ENCODE measurements at regions not wholly inside any gene's neighbourhood (a gene's known extent, or its start where the extent isn't known, plus 50 kb on each side); places are given as distances from the start of the nearest gene placed in this dataset.

GRCh38 chr1:8201331-8201861 lies 116.5 kb upstream of the SLC45A1 start:
- CTCF ChIA-PET: interaction anchor here (1.1 to 2.9 kb wide), 3 partner anchors 9 to 34 kb away, joined by 3 to 13 read pairs (median 3); no protein-coding TSS in a partner anchor
- TF ChIP-seq CTCF (IDR thresholded peaks at IDR 0.05; ENCODE audit: control extremely low read depth, extremely low read depth, low read depth, missing control alignments): no peak
- POLR2A ChIA-PET: no interaction called here
- no peak for DNase-seq (ENCODE audit: extremely low spot score)

- CTCF ChIA-PET: interaction anchor here (1.5 to 2.9 kb wide), 2 partner anchors 10 to 11 kb away, joined by 3 to 13 read pairs; no protein-coding TSS in a partner anchor
- TF ChIP-seq CTCF (IDR thresholded peaks at IDR 0.05; ENCODE audit: control extremely low read depth, extremely low read depth, low read depth, missing control alignments): no peak
- POLR2A ChIA-PET: no interaction called here
- no peak for DNase-seq (ENCODE audit: extremely low spot score)
These were observed 117.4 kb upstream of the SLC45A1 start for GRCh38 chr1:8200317-8201115.

GRCh38 chr1:8198522-8198921 lies 119.4 kb upstream of the SLC45A1 start:
- ChIA-PET POLR2A (no interaction called here), CTCF (interaction anchor here (1.6 kb wide), 1 partner anchor 52 kb away, joined by 3 read pairs; no protein-coding TSS in a partner anchor)
- no peak for TF ChIP-seq CTCF (IDR thresholded peaks at IDR 0.05; ENCODE audit: control extremely low read depth, extremely low read depth, low read depth, missing control alignments)
- no peak for DNase-seq (ENCODE audit: extremely low spot score)

- POLR2A ChIA-PET: no interaction called here
- CTCF ChIA-PET: interaction anchor here (1.6 kb wide), 1 partner anchor 53 kb away, joined by 3 read pairs; no protein-coding TSS in a partner anchor
- no peak for DNase-seq (ENCODE audit: extremely low spot score)
- TF ChIP-seq CTCF (IDR thresholded peaks at IDR 0.05; ENCODE audit: control extremely low read depth, extremely low read depth, low read depth, missing control alignments): no peak
These were observed 120.2 kb upstream of the SLC45A1 start for GRCh38 chr1:8197493-8198282.

- POLR2A ChIA-PET: interaction anchor here (0.6 kb wide), 1 partner anchor 74 kb away, joined by 6 read pairs; no protein-coding TSS in a partner anchor
- CTCF ChIA-PET: interaction anchor here (1.2 to 1.8 kb wide), 2 partner anchors 10 to 16 kb away, joined by 4 to 5 read pairs; no protein-coding TSS in a partner anchor
- no peak for DNase-seq (ENCODE audit: extremely low spot score)
- no peak for TF ChIP-seq CTCF (IDR thresholded peaks at IDR 0.05; ENCODE audit: control extremely low read depth, extremely low read depth, low read depth, missing control alignments)
These were observed 123.3 kb upstream of the SLC45A1 start for GRCh38 chr1:8194481-8195227.

Measured in GM10248 (cell line).